Omental fat pad (tissue), 3 donors: ENCODE measurements at regions not wholly inside any gene's neighbourhood (a gene's known extent, or its start where the extent isn't known, plus 50 kb on each side); places are given as distances from the start of the nearest gene placed in this dataset.
"Not testable (repeated sequence)": the region's sequence is repeated elsewhere in the genome, so short reads cannot be mapped to it uniquely, and the experiment has no call there.

Source experiments
- ATAC-seq: fragments of 150-250 bp; one replicate; pipeline ENCODE4 v1.9.1; 2016; ENCODE audit warnings: mild to moderate bottlenecking, moderate library complexity; ENCODE audit not compliant: low FRiP score
- DNase-seq: peaks from one replicate; pipeline ENCODE4 v3.0.0-alpha.2; 2019; ENCODE audit warnings: low spot score
- CTCF ChIP-seq, 3 donors: fragments of 450-650 bp; IDR thresholded peaks; one replicate each; pipeline ENCODE4 v1.5.1; 2016 to 2017; ENCODE audit warnings: antibody characterized with exemption in 3 of 3, mild to moderate bottlenecking in 3 of 3, moderate library complexity in 2 of 3

- DNase-seq (no peak), ATAC-seq (no peak)
- TF ChIP-seq CTCF (IDR thresholded peaks at IDR 0.05) = no peak
Measured at GRCh38 chr1:95893921-95894320, 659.9 kb downstream of the RWDD3 start.

GRCh38 chr1:95903060-95903459 is 669.0 kb downstream of the RWDD3 start:
- ATAC-seq (no peak), DNase-seq (no peak)
- no peak for TF ChIP-seq CTCF (IDR thresholded peaks at IDR 0.05)

- DNase-seq = no peak
- no peak for ATAC-seq
- TF ChIP-seq CTCF (IDR thresholded peaks at IDR 0.05) = no peak
Measured at GRCh38 chr1:95905818-95906395, 671.9 kb downstream of the RWDD3 start.

GRCh38 chr1:95911739-95912138 is 677.7 kb downstream of the RWDD3 start:
- DNase-seq, ATAC-seq: not testable (repeated sequence)

- ATAC-seq (no peak), DNase-seq (no peak)
- TF ChIP-seq CTCF (IDR thresholded peaks at IDR 0.05) = no peak
Measured at GRCh38 chr1:95916616-95917015, 682.6 kb downstream of the RWDD3 start.

- ATAC-seq (no peak), DNase-seq (no peak)
- no peak for TF ChIP-seq CTCF (IDR thresholded peaks at IDR 0.05)
Measured at GRCh38 chr1:95924684-95925083, 690.7 kb downstream of the RWDD3 start.

- DNase-seq = no peak
- no peak for ATAC-seq
- no peak for TF ChIP-seq CTCF (IDR thresholded peaks at IDR 0.05)
Measured at GRCh38 chr1:95926331-95926730, 692.3 kb downstream of the RWDD3 start.

- DNase-seq (no peak), ATAC-seq (no peak)
- no peak for TF ChIP-seq CTCF (IDR thresholded peaks at IDR 0.05)
Measured at GRCh38 chr1:95927061-95927460, 693.1 kb downstream of the RWDD3 start.
